Fibroblast of lung (primary cell): ENCODE measurements at regions not wholly inside any gene's neighbourhood (a gene's known extent, or its start where the extent isn't known, plus 50 kb on each side); places are given as distances from the start of the nearest gene placed in this dataset.

Experiments
- DNase-seq, 2 donors: peaks; one replicate each; pipeline versions ENCODE4 v3.0.0 to v3.0.0-alpha.2; 2010; ENCODE audit warnings: low read depth in 2 of 2
- H2AFZ ChIP-seq: 2 replicates; pipeline ENCODE4 v1.5.1; 2012; ENCODE audit warnings: low read length, control low read depth, inconsistent platforms
- H3K27ac ChIP-seq: 2 replicates; pipeline ENCODE4 v1.5.1; 2011; ENCODE audit warnings: low read length, control low read depth; ENCODE audit not compliant: insufficient read depth
- H3K27me3 ChIP-seq: 2 replicates; pipeline ENCODE4 v1.5.1; 2011; ENCODE audit warnings: mild to moderate bottlenecking, low read length; ENCODE audit not compliant: control insufficient read depth, insufficient read depth
- H3K36me3 ChIP-seq: 2 replicates; pipeline ENCODE4 v1.5.1; 2011; ENCODE audit warnings: low read length; ENCODE audit not compliant: control insufficient read depth, insufficient read depth
- H3K4me1 ChIP-seq: 2 replicates; pipeline ENCODE4 v1.5.1; 2011; ENCODE audit warnings: low read length; ENCODE audit not compliant: control insufficient read depth, insufficient read depth; ENCODE audit errors: extremely low read depth
- H3K4me2 ChIP-seq: 2 replicates; pipeline ENCODE4 v1.5.1; 2011; ENCODE audit warnings: low read length, control low read depth; ENCODE audit not compliant: insufficient read depth; ENCODE audit errors: extremely low read depth
- H3K4me3 ChIP-seq, 4 experiments: fragments of 200-600 bp in 1 of 4; sonication (generic) in 1 of 4; replicated peaks in 1 of 4; 2 replicates each; pipeline ENCODE4 v1.5.1; 2011 to 2016; ENCODE audit warnings: low read length in 4 of 4, low read depth in 3 of 4, mild to moderate bottlenecking in 3 of 4, control low read depth in 2 of 4, inconsistent platforms in 1 of 4, mixed read lengths in 1 of 4; ENCODE audit not compliant: insufficient read depth in 1 of 4; ENCODE audit errors: control extremely low read depth in 1 of 4
- H3K79me2 ChIP-seq: 2 replicates; pipeline ENCODE4 v1.5.1; 2012; ENCODE audit warnings: mild to moderate bottlenecking, low read length, inconsistent platforms; ENCODE audit not compliant: control insufficient read depth, insufficient read depth
- H3K9ac ChIP-seq: 2 replicates; pipeline ENCODE4 v1.5.1; 2011; ENCODE audit warnings: mild to moderate bottlenecking, low read length, control low read depth; ENCODE audit not compliant: insufficient read depth
- H3K9me3 ChIP-seq: 2 replicates; pipeline ENCODE4 v1.5.1; 2012; ENCODE audit warnings: low read depth, low read length; ENCODE audit not compliant: control insufficient read depth, insufficient read depth
- H4K20me1 ChIP-seq: 2 replicates; pipeline ENCODE4 v1.5.1; 2011; ENCODE audit warnings: low read length; ENCODE audit not compliant: control insufficient read depth, insufficient read depth; ENCODE audit errors: extremely low read depth
- CTCF ChIP-seq, 2 donors: IDR thresholded peaks in 1 of 2; conservative IDR thresholded peaks in 1 of 2; 1 replicate in 1 of 2; 2 replicates in 1 of 2; pipeline ENCODE4 v1.5.1; 2011 to 2012; ENCODE audit warnings: low read length in 2 of 2, control low read depth in 1 of 2, inconsistent platforms in 1 of 2, low read depth in 1 of 2, mild to moderate bottlenecking in 1 of 2
- EZH2 ChIP-seq: IDR thresholded peaks from 2 replicates; pipeline ENCODE4 v1.5.1; 2012; ENCODE audit warnings: low read length, control low read depth, mild to moderate bottlenecking; ENCODE audit errors: missing control alignments

DNA sequence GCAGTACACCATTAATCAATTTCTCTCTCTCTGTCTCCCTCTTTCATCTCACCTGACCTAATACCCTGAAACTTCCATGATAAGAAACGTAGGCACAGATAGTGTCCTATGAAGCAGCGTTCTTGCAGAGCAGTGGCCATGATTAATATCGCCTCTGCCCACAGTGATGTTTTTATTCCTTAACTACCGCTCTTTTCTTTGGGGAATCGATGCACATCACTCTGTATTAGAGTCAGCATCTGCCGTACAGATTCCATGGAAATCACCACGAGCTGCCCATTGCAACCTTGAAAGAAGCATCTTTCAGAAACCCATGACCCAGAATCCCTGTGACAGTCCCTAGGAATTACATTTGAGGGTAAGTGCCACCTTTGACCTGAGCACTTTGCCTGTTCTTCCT, 152.0 kb upstream of the ECI2 start:
- Histone ChIP-seq H3K4me3 (no peak overlapping the region), H3K36me3 (no peaks in the 10 kb centered on the region)
- TF ChIP-seq CTCF (conservative IDR thresholded peaks at IDR 0.05 in 1 of 2, IDR thresholded peaks at IDR 0.05 in 1 of 2; ENCODE audit: low read depth in 1 of 2, low read length in 2 of 2) = no peak
- TF ChIP-seq EZH2 = no peak

DNA sequence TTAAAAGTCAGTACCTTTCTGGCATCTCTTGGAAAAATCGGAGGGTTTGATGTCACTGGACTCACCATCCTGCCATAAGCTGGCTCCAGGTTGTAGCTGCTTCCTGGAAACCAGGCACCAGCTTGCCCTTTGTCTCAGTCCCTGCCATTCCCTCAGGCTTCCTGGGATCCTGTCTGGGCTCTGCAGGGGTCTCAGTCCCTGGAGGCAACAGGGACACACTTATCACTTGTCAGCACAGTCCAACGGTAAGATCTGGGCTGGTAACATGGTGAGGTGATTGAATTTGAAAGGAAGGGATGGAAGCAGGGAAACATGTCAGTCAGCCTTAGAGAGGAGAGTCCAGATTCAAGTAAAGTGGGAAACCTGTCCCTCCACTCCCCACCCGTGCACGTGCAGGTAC, 147.6 kb upstream of the ECI2 start:
- peaks cover 14% of the 10 kb centered on the region for H3K27me3 ChIP-seq

More for the DNA sequence above, 152.0 kb upstream of the ECI2 start:
- Histone ChIP-seq H3K27ac (no peak overlapping the region), H3K4me1 (no peaks in the 10 kb centered on the region), H3K4me2 (no peak overlapping the region), H4K20me1 (no peaks in the 10 kb centered on the region), H2AFZ (no peak overlapping the region), H3K27me3 (peaks cover 15% of the 10 kb centered on the region), H3K9me3 (no peaks in the 10 kb centered on the region), H3K9ac (no peak overlapping the region), H3K79me2 (no peaks in the 10 kb centered on the region)
- no peak for DNase-seq

More for the DNA sequence above, 147.6 kb upstream of the ECI2 start:
- Histone ChIP-seq H3K27ac (no peak overlapping the region), H3K9ac (no peak overlapping the region), H4K20me1 (no peaks in the 10 kb centered on the region), H3K79me2 (no peaks in the 10 kb centered on the region), H3K4me1 (peaks cover 4% of the 10 kb centered on the region), H3K4me2 (no peak overlapping the region), H3K36me3 (no peaks in the 10 kb centered on the region), H3K4me3 (no peak overlapping the region), H2AFZ (no peak overlapping the region), H3K9me3 (no peaks in the 10 kb centered on the region)
- TF ChIP-seq EZH2 = peak; percentile 44
- no peak for TF ChIP-seq CTCF (conservative IDR thresholded peaks at IDR 0.05 in 1 of 2, IDR thresholded peaks at IDR 0.05 in 1 of 2; ENCODE audit: low read depth in 1 of 2, low read length in 2 of 2)
- DNase-seq = no peak
